GM23338 (cell line): ENCODE measurements at regions not wholly inside any gene's neighbourhood (a gene's known extent, or its start where the extent isn't known, plus 50 kb on each side); places are given as distances from the start of the nearest gene placed in this dataset.

ENCODE experiments used
- ATAC-seq: fragments of 200-7000 bp; cut with Tn5 transposase; 3 replicates; pipeline ENCODE4 v1.9.1; 2020
- DNase-seq: peaks from one replicate; pipeline ENCODE4 v3.0.0-alpha.2; 2015; ENCODE audit warnings: low spot score
- H2AFZ ChIP-seq: fragments of 200-600 bp; sonication (generic); 2 replicates; pipeline ENCODE4 v1.8.0; 2016; ENCODE audit warnings: antibody characterized with exemption, mild to moderate bottlenecking, moderate library complexity
- H3F3A ChIP-seq: fragments of 200-600 bp; sonication (generic); replicated peaks from 2 replicates; pipeline ENCODE4 v1.8.0; 2017; ENCODE audit warnings: antibody characterized with exemption, mixed run types, low read depth
- H3K27ac ChIP-seq: fragments of 200-600 bp; sonication (generic); 2 replicates; pipeline ENCODE4 v1.6.1; 2016; ENCODE audit warnings: low read depth
- H3K27me3 ChIP-seq: fragments of 200-600 bp; sonication (generic); 2 replicates; pipeline ENCODE4 v1.8.0; 2016; ENCODE audit warnings: mild to moderate bottlenecking, mixed run types, moderate library complexity; ENCODE audit not compliant: insufficient read depth
- H3K36me3 ChIP-seq: fragments of 200-600 bp; sonication (generic); 2 replicates; pipeline ENCODE4 v1.8.0; 2016; ENCODE audit warnings: mild to moderate bottlenecking; ENCODE audit not compliant: insufficient read depth
- H3K4me1 ChIP-seq: fragments of 200-600 bp; sonication (generic); 2 replicates; pipeline ENCODE4 v1.8.0; 2016; ENCODE audit warnings: mild to moderate bottlenecking, moderate library complexity; ENCODE audit not compliant: insufficient read depth
- H3K4me2 ChIP-seq: fragments of 200-600 bp; sonication (generic); 2 replicates; pipeline ENCODE4 v1.7.1; 2017; ENCODE audit warnings: mixed run types
- H3K4me3 ChIP-seq: fragments of 200-600 bp; sonication (generic); 2 replicates; pipeline ENCODE4 v1.6.1; 2016; ENCODE audit warnings: mixed run types
- H3K79me2 ChIP-seq: fragments of 200-600 bp; sonication (generic); replicated peaks from 2 replicates; pipeline ENCODE4 v1.8.0; 2017; ENCODE audit warnings: mild to moderate bottlenecking; ENCODE audit not compliant: insufficient read depth
- H3K9me2 ChIP-seq: fragments of 200-600 bp; sonication (generic); 2 replicates; pipeline ENCODE4 v1.8.0; 2017; ENCODE audit not compliant: insufficient read depth
- H4K20me1 ChIP-seq: fragments of 200-600 bp; sonication (generic); replicated peaks from 2 replicates; pipeline ENCODE4 v1.8.0; 2017; ENCODE audit warnings: mild to moderate bottlenecking; ENCODE audit not compliant: insufficient read depth
- H3K27ac Mint-ChIP-seq: 2 replicates; pipeline ENCODE4 v1.8.0; 2020; ENCODE audit warnings: inconsistent platforms, mild to moderate bottlenecking, moderate library complexity, mixed read lengths
- H3K27me3 Mint-ChIP-seq: 3 replicates; pipeline ENCODE4 v1.8.0; 2022; ENCODE audit warnings: low read depth, mild to moderate bottlenecking, moderate library complexity, mixed read lengths, inconsistent platforms; ENCODE audit not compliant: insufficient read depth, poor library complexity
- H3K36me3 Mint-ChIP-seq: 3 replicates; pipeline ENCODE4 v1.8.0; 2021; ENCODE audit warnings: low read depth, mild to moderate bottlenecking, inconsistent platforms, moderate library complexity, mixed read lengths
- H3K4me1 Mint-ChIP-seq: 3 replicates; pipeline ENCODE4 v1.8.0; 2020; ENCODE audit warnings: mild to moderate bottlenecking, inconsistent platforms, mixed read lengths
- H3K4me3 Mint-ChIP-seq: 3 replicates; pipeline ENCODE4 v1.8.0; 2021; ENCODE audit warnings: moderate library complexity, mild to moderate bottlenecking, inconsistent platforms, mixed read lengths
- H3K9me3 Mint-ChIP-seq: 3 replicates; pipeline ENCODE4 v1.8.0; 2020; ENCODE audit warnings: moderate library complexity, mild to moderate bottlenecking, inconsistent platforms, mixed read lengths
- CREB1 ChIP-seq: fragments of 250-450 bp; sonication (Bioruptor Pico); IDR thresholded peaks from 2 replicates; pipeline ENCODE4 v1.5.0; 2020; ENCODE audit warnings: low read depth, mild to moderate bottlenecking, moderate library complexity
- CTCF ChIP-seq, 2 experiments: fragments of 200-600 bp in 1 of 2; sonication (generic) in 1 of 2; conservative IDR thresholded peaks; 2 replicates each; pipeline versions ENCODE4 v1.5.1 to v1.6.1; 2016 to 2017; ENCODE audit warnings: antibody characterized with exemption in 2 of 2, low read depth in 2 of 2, mild to moderate bottlenecking in 2 of 2, moderate library complexity in 1 of 2
- EZH2 ChIP-seq: fragments of 200-600 bp; sonication (generic); IDR thresholded peaks from one replicate; pipeline ENCODE4 v1.8.0; 2017; ENCODE audit warnings: antibody characterized with exemption, mild to moderate bottlenecking, low read depth; ENCODE audit not compliant: unreplicated experiment
- EZH2phosphoT487 ChIP-seq: fragments of 200-600 bp; sonication (generic); IDR thresholded peaks from one replicate; pipeline ENCODE4 v1.8.1; 2018; ENCODE audit warnings: antibody characterized with exemption; ENCODE audit not compliant: unreplicated experiment
- JUNB ChIP-seq: IDR thresholded peaks from one replicate; pipeline ENCODE4 v1.6.1; 2016; ENCODE audit warnings: antibody characterized with exemption; ENCODE audit not compliant: unreplicated experiment
- NANOG ChIP-seq: IDR thresholded peaks from 2 replicates; pipeline ENCODE4 v1.6.1; 2016; ENCODE audit warnings: antibody characterized with exemption, borderline replicate concordance
- POLR2AphosphoS5 ChIP-seq: IDR thresholded peaks from 2 replicates; pipeline ENCODE4 v1.6.1; 2016; ENCODE audit warnings: antibody characterized with exemption, low read depth
- REST ChIP-seq: IDR thresholded peaks from one replicate; pipeline ENCODE4 v1.6.1; 2018; ENCODE audit warnings: antibody characterized with exemption; ENCODE audit not compliant: unreplicated experiment
- STAT1 ChIP-seq: IDR thresholded peaks from one replicate; pipeline ENCODE4 v1.6.1; 2016; ENCODE audit warnings: antibody characterized with exemption; ENCODE audit not compliant: unreplicated experiment
- ZNF114 ChIP-seq: fragments of 250-450 bp; sonication (Bioruptor Pico); IDR thresholded peaks from 2 replicates; pipeline ENCODE4 v1.5.0; 2020; ENCODE audit warnings: mild to moderate bottlenecking, moderate library complexity
- ZNF331 ChIP-seq: fragments of 250-450 bp; sonication (Bioruptor Pico); IDR thresholded peaks from 2 replicates; pipeline ENCODE4 v1.5.0; 2020; ENCODE audit warnings: low read depth, mild to moderate bottlenecking, moderate library complexity
- ZNF462 ChIP-seq: fragments of 250-450 bp; sonication (Bioruptor Pico); IDR thresholded peaks from 2 replicates; pipeline ENCODE4 v1.5.0; 2020; ENCODE audit warnings: mild to moderate bottlenecking, moderate library complexity
- TF ChIP-seq, protein P1 (sequence below): IDR thresholded peaks from 2 replicates; pipeline ENCODE4 v1.6.1; 2016; ENCODE audit warnings: antibody characterized with exemption

GRCh38 chr12:77339610-77340009 is 274.2 kb upstream of the E2F7 start:
- Histone ChIP-seq H2AFZ (no peak overlapping the region), H3K4me2 (no peak overlapping the region), H3K9me2 (no peaks in the 10 kb centered on the region), H3K79me2 (no peaks in the 10 kb centered on the region), H3K36me3 (no peaks in the 10 kb centered on the region), H3F3A (no peaks in the 10 kb centered on the region), H3K27me3 (no peaks in the 10 kb centered on the region), H4K20me1 (no peaks in the 10 kb centered on the region), H3K27ac (no peak overlapping the region), H3K4me3 (no peak overlapping the region), H3K4me1 (peaks cover 5% of the 10 kb centered on the region; the same call in 1 of the 2 replicates)
- Mint-ChIP-seq H3K9me3 (no peaks in the 10 kb centered on the region), H3K4me3 (no peak overlapping the region), H3K27me3 (no peaks in the 10 kb centered on the region), H3K27ac (no peak overlapping the region), H3K4me1 (peaks cover 15% of the 10 kb centered on the region; the same call in 2 of the 3 replicates), H3K36me3 (no peaks in the 10 kb centered on the region)
- ATAC-seq (no peak), DNase-seq (no peak)
- no peak for TF ChIP-seq ZNF114 (CRISPR knock-in tag)
- TF ChIP-seq CTCF (conservative IDR thresholded peaks at IDR 0.05; ENCODE audit: low read depth in 2 of 2) = no peak
- no peak for TF ChIP-seq ZNF331 (CRISPR knock-in tag)
- no peak for TF ChIP-seq CREB1 (CRISPR knock-in tag)
- TF ChIP-seq POLR2AphosphoS5 = no peak
- no peak for TF ChIP-seq STAT1
- TF ChIP-seq ZNF462 (CRISPR knock-in tag) = no peak
- TF ChIP-seq, protein P1, sequence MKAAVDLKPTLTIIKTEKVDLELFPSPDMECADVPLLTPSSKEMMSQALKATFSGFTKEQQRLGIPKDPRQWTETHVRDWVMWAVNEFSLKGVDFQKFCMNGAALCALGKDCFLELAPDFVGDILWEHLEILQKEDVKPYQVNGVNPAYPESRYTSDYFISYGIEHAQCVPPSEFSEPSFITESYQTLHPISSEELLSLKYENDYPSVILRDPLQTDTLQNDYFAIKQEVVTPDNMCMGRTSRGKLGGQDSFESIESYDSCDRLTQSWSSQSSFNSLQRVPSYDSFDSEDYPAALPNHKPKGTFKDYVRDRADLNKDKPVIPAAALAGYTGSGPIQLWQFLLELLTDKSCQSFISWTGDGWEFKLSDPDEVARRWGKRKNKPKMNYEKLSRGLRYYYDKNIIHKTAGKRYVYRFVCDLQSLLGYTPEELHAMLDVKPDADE = no peak
- TF ChIP-seq EZH2 = no peak
- TF ChIP-seq EZH2phosphoT487 = no peak
- TF ChIP-seq REST = no peak
- TF ChIP-seq JUNB = no peak
- no peak for TF ChIP-seq NANOG
